Stimulated activated CD4-positive, alpha-beta T cell treated with anti-CD3 and anti-CD28 coated beads, Interleukin-12 subunit alpha, Interleukin-12 subunit beta, amount 100 ng/mL, for 48 hours (primary cell): ENCODE measurements at regions not wholly inside any gene's neighbourhood (a gene's known extent, or its start where the extent isn't known, plus 50 kb on each side); places are given as distances from the start of the nearest gene placed in this dataset.

Experiments
- DNase-seq, 3 donors: peaks; one replicate each; pipeline ENCODE4 v3.0.0-alpha.2; 2020; ENCODE audit warnings: low read depth in 2 of 3, low spot score in 1 of 3

- peak in 1 of 3 donors; percentile 9 for DNase-seq
These were observed 53.1 kb downstream of the ATXN3L start for GRCh38 chrX:13266641-13267345.

DNA sequence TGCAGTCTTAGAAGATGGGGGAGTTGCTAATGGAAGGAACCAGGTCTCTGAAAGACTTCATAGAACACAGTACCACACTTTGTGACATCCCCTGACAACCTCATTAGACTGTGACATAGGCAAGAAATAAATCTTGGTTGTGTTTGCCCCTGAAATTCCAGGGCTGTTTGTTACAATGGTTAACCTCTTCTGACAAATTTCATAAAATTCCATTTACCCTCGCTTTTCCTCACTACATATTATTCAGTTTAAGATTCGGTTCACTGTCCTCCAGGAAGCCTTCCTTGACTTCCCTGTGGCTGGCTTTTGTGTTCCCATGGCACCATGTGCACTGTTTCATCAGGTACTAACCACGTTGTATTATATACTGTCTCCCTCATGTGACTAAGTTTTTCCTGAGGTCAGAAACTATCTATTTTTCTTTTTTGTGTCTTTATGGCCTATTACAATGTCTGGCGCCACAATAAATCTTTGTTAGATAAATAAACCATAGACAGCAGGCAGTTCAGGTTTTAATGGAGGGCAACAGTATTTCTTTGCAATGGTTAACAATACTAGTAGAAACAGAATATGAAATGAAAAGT is 54.2 kb downstream of the ATXN3L start:
- DNase-seq, result no peak

- no peak for DNase-seq
These were observed 54.7 kb downstream of the ATXN3L start for GRCh38 chrX:13265111-13265510.

DNA sequence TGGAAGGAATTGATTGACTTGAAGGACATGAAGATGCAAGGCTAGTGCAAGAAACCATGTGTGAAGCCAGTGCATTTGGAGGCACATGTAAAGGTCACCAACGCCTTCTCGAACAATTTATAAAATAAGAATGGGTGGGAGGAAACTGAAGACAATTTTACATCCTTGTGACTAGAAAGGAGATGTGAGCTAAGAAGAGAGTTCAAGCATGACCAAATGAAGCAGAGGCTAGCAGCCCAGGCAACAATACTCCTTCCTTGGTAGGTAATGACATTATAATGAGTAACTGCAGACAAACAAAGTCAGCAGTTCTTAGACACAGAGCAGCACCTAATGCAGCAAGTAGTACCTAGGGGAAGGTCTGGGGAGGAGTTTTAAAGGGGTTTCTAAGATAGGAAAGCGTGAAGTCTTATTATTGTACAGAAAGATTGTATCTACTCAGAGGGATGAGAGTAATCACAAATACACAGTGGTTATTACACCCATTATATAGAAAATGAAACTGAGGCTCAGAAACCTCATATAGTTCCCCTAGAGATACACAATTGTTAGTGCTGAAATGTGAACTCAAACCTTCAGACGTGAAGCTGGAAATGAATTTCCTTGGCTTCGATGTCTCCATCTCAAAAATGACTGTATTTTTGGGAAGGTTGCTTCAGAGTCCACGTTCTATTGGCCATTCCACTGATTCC is 56.1 kb downstream of the ATXN3L start:
- no peak for DNase-seq

- DNase-seq, result no peak
These were observed 58.5 kb downstream of the ATXN3L start for GRCh38 chrX:13261348-13261747.

- DNase-seq, result no peak
These were observed 59.3 kb downstream of the ATXN3L start for GRCh38 chrX:13260598-13260997.

- DNase-seq, result no peak
These were observed 61.1 kb downstream of the ATXN3L start for GRCh38 chrX:13258725-13259124.

- DNase-seq, result no peak
These were observed 61.8 kb downstream of the ATXN3L start for GRCh38 chrX:13258052-13258444.

DNA sequence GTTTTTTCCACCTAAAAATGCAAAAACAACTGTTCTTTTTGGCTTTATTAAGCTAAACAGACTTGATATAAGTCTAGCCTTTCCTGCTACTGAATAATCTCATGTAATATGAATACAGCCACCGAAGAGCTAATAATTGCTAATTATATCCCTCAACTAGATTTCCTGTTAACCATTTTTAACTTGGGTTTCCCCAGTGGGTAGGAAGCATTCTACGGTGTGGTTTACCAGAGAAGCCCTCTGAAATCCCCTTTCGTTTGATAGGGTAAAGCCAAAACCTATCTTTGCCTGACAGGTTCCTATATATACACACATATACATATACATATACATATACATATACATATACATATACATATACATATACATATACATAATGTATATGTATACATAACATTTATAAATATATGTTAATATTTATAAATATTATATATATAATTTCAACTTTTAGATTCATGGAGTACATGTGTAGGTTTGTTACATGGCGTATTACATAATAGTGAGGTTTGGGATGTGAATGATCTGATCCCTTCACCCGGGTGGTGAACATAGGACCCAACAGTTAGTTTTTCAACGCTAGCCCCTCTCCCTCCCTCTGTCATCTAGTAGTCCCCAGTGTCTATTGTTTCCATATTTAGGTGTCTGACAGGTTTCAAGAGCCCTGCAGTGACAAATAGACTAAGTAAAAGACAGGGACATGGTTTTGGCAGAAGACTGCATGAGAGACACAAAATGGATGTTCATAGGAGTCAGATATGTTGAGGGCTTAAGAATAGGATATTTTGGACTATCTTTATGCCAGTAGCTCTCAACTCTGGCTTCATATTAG is 62.4 kb downstream of the ATXN3L start:
- no peak for DNase-seq

DNA sequence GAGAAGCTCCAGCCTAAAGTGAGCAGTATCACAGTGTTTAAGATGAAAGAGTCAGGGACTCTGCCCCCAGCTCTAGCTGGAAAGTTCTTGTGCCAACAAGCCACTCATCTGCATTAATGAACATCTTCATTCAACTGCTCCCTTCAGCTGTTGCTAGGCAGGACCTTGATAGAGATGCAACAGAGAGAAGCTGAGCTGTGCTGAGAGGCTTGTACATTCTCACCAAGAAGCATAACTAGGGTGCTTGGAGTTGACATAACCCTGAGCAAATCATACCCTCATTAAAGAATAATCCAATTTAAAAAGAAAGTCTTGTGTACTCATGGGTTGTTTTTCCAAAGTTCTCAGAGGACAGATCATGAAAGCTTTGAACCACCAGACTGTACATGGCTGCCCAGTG is 63.2 kb downstream of the ATXN3L start:
- no peak for DNase-seq

DNA sequence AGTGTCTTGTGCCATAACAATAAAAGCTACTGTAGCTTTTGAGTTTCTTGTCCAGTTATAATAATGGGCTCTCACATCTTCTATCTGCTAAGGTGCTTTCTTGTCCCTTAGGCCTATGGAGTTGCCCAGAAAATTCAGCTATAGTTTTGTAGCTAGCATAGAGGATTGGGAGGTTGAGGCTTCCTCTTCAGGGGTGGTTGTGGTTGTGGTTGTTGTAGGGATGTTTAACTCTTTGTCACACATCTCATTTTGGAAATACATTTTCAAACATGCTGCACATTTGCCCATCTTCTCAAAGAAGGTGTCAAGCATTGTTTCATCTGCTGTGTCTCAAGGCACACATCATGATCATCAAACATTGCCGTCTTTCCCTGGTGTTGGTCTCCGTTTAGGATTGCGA is 65.0 kb downstream of the ATXN3L start:
- no peak for DNase-seq

GRCh38 chrX:13254076-13254785 is 65.6 kb downstream of the ATXN3L start:
- no peak for DNase-seq

GRCh38 chrX:13253223-13253622 is 66.6 kb downstream of the ATXN3L start:
- no peak for DNase-seq

DNA sequence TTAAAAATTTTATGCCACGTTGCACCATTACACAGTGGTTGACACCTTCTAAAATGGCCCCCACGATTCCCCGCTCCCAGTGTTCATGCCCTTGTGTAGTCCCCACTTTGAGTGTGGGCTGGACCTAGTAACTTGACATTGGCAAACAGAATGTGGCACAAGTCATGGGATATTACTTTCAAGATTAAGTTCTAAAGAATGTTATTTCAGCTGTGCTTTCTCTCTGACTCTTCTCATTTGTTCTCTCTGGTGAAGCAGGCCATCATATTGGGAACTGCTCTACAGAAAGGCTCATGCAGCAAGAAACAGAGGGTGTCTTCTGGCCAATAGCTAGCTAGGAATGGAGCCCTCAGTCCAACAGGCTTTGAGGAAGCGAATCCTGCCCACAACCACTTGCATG is 67.1 kb downstream of the ATXN3L start:
- no peak for DNase-seq

DNA sequence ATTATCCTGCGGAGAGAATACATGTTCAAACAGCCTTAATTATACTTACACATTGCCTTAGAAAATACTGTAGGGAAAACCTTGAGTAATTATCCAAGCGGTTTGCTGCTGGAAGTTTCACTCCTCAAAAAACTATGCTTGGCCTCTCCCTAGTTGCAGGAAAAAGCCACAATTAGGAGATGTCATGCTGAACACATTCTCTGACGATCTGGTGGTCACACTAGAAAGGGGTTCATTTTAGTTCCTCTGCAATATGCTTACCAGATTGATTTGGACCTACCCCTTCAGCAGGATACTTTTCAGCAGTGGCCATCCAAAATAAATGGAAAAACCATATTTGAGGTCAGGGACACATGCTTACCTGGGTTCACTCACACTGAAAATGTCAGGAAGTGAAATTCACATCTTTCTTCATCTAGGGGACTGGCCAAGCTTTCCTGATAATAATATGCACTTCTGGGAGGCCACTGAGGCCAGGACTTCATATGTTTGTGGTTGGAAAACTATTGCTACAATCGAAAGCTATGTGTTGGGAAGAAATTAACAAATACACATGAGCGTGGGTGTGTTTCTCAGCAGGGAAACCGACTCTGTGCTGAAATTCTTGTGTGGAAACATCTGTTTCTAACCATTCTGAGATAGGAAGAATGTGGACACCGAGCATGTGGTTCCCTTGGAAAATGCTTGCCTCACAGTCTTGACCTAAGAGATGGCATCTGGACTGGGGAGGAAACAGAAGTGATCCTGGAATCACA is 68.8 kb downstream of the ATXN3L start:
- DNase-seq, result no peak

- no peak for DNase-seq
These were observed 70.9 kb downstream of the ATXN3L start for GRCh38 chrX:13248867-13249486.

DNA sequence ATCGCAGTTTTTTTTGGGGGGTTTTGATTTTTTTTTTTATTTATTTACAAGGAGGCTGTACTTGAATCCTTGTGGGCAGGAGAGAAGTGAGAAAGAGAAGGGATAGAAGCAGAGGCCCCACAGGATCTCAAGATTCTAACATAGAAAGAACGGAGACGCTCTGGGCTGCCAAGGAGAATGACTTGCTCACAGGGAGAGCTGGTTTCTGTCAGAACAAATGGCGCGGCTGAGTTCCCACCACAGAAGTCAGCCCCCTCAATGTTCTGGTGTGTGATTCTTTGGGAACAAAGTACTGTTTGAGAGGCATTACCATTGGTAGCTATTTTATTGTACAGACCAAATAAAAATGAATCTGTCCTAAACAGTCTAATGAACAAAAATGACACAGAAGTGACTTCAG is 80.6 kb downstream of the ATXN3L start:
- DNase-seq, result no peak

DNA sequence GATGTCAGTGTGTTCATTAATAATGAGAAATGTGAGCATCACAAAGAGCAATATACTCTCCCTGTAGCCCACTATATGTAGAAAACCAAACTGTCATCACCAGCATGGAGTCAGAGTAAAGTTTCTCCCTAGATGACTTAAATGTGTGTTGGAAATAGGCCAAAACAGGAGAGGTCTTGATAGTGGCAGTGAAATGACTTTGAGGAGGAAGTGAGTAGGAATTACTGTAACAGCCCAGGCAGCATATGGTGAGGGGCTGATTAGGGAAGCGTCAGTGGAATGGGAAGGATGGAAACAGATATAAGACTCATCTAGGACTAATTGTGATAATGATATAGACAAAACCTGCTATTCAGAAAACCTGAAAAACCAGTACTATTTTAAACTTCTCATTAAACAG is 83.9 kb downstream of the ATXN3L start:
- no peak for DNase-seq

- DNase-seq, result no peak
These were observed 87.4 kb downstream of the ATXN3L start for GRCh38 chrX:13232484-13232883.

DNA sequence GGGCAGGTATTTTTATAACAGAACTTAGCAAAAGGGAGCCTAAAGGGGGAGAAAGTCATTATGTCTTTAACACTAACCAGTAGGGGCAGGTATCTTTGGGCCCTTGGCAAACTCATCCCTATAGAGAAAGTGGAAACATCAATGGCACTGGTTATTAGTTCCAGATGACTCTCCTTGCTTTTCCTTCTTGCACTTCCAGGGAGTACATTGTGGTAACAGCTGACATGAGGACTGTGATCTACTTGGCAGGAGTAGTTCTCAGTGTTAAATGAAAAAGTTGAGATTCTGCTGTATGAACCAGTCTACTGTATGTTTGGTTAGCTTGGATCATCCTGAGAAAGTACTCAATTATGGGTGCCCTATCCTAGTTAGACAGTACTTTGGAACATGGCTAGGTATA is 93.6 kb downstream of the ATXN3L start:
- DNase-seq, result no peak
